HepG2 (cell line): ENCODE measurements at regions not wholly inside any gene's neighbourhood (a gene's known extent, or its start where the extent isn't known, plus 50 kb on each side); places are given as distances from the start of the nearest gene placed in this dataset.

Experiments
- ATAC-seq: fragments of 200-7000 bp; cut with Tn5 transposase; 3 replicates; pipeline ENCODE4 v1.9.1; 2020; ENCODE audit warnings: mild to moderate bottlenecking, moderate library complexity
- BruUV-seq: library from RNA; stranded (reverse); fragments of 400-500 nt; replicated peaks from 2 replicates; lab custom pipeline; 2021; lab: Mats Ljungman, UMichigan
- CTCF ChIA-PET: fragments of 300-600 bp; formaldehyde crosslinking; extraction: SDS; loops from one replicate; lab custom pipeline; 2021; ENCODE audit warnings: low total read pairs, inconsistent platforms, low intra/inter-chr PET ratio; lab: Yijun Ruan, JAX
- POLR2A ChIA-PET: fragments of 350-600 bp; sonication (Branson Sonifier 250); formaldehyde crosslinking; loops from one replicate; lab custom pipeline; 2020; ENCODE audit warnings: antibody characterized with exemption, inconsistent platforms; lab: Yijun Ruan, JAX
- DNase-seq: peaks from one replicate; pipeline ENCODE4 v3.0.0-alpha.2; 2015; ENCODE audit warnings: low spot score
- FAIRE-seq: peaks from 3 replicates; lab custom pipeline; 2011; peaks lifted over from hg19 to GRCh38; lab: Jason Lieb, UNC
- H2AFZ ChIP-seq: one replicate; pipeline ENCODE4 v1.6.1; 2011; ENCODE audit warnings: low read length, inconsistent platforms
- H3K27ac ChIP-seq: fragments of 300-600 bp; 3 replicates; pipeline ENCODE4 v1.8.0; 2011; ENCODE audit warnings: mixed run types, mild to moderate bottlenecking, mixed read lengths, low read length, inconsistent platforms; ENCODE audit not compliant: insufficient read depth; ENCODE audit errors: extremely low read length
- H3K27me3 ChIP-seq, 2 experiments: fragments of 200-600 bp in 1 of 2; 2 replicates in 1 of 2; 3 replicates in 1 of 2; pipeline versions ENCODE4 v1.6.0 to v1.8.0; 2011; ENCODE audit warnings: low read length in 2 of 2, mild to moderate bottlenecking in 2 of 2, moderate library complexity in 2 of 2, inconsistent platforms in 1 of 2; ENCODE audit not compliant: insufficient read depth in 2 of 2, control insufficient read depth in 1 of 2
- H3K36me3 ChIP-seq, 2 experiments: fragments of 200-600 bp in 1 of 2; replicated peaks in 1 of 2; 2 replicates in 1 of 2; 3 replicates in 1 of 2; pipeline versions ENCODE4 v1.5.1 to v1.8.0; 2011; ENCODE audit warnings: low read length in 2 of 2, inconsistent platforms in 1 of 2; ENCODE audit not compliant: insufficient read depth in 2 of 2, control insufficient read depth in 1 of 2
- H3K4me1 ChIP-seq: 2 replicates; pipeline ENCODE4 v1.5.1; 2012; ENCODE audit warnings: low read length, inconsistent platforms; ENCODE audit not compliant: insufficient read depth
- H3K4me2 ChIP-seq: 2 replicates; pipeline ENCODE4 v1.6.0; 2011; ENCODE audit warnings: low read depth, low read length, inconsistent platforms
- H3K4me3 ChIP-seq, 3 experiments: fragments of 200-600 bp in 1 of 3; sonication (generic), shearing (Covaris generic) in 1 of 3; replicated peaks in 1 of 3; 2 replicates each; pipeline ENCODE4 v1.5.1; 2011 to 2016; ENCODE audit warnings: low read length in 3 of 3, inconsistent platforms in 2 of 3, low read depth in 2 of 3, mild to moderate bottlenecking in 2 of 3, control low read depth in 1 of 3, mixed read lengths in 1 of 3; ENCODE audit not compliant: insufficient read depth in 1 of 3
- H3K79me2 ChIP-seq: one replicate; pipeline ENCODE4 v1.6.1; 2011; ENCODE audit warnings: low read length, inconsistent platforms; ENCODE audit not compliant: insufficient read depth
- H3K9ac ChIP-seq: 2 replicates; pipeline ENCODE4 v1.6.0; 2011; ENCODE audit warnings: mild to moderate bottlenecking, low read depth, low read length, inconsistent platforms; ENCODE audit not compliant: insufficient read depth
- H3K9me3 ChIP-seq: 2 replicates; pipeline ENCODE4 v1.5.1; 2012; ENCODE audit warnings: mild to moderate bottlenecking, low read length
- H4K20me1 ChIP-seq: 2 replicates; pipeline ENCODE4 v1.6.0; 2011; ENCODE audit warnings: inconsistent platforms, mild to moderate bottlenecking, low read length, moderate library complexity; ENCODE audit not compliant: insufficient read depth
- BRD4 ChIP-seq: sonication (generic); formaldehyde crosslinking; IDR thresholded peaks from 2 replicates; pipeline ENCODE4 v1.4.0; 2020; ENCODE audit warnings: missing genetic modification reagents
- CEBPB ChIP-seq: IDR thresholded peaks from 2 replicates; pipeline ENCODE4 v1.6.1; 2011; ENCODE audit warnings: low read depth, low read length, improper control_type of control experiment, borderline replicate concordance
- SP4 ChIP-seq: sonication (generic); formaldehyde crosslinking; IDR thresholded peaks from 2 replicates; pipeline ENCODE4 v1.8.1; 2023; ENCODE audit warnings: mild to moderate bottlenecking, missing genetic modification reagents
- TCF12 ChIP-seq, 2 experiments: fragments of 450-650 bp in 1 of 2; sonication (generic) in 1 of 2; formaldehyde crosslinking in 1 of 2; IDR thresholded peaks; 2 replicates each; pipeline versions ENCODE4 v1.6.1 to v1.8.0; 2017 to 2022; ENCODE audit warnings: antibody characterized with exemption in 1 of 2, mild to moderate bottlenecking in 1 of 2, missing genetic modification reagents in 1 of 2, moderate library complexity in 1 of 2
- ZNF382 ChIP-seq: sonication (generic); formaldehyde crosslinking; IDR thresholded peaks from 2 replicates; pipeline ENCODE4 v1.5.0; 2020; ENCODE audit warnings: missing genetic modification reagents, mild to moderate bottlenecking, borderline replicate concordance
- WGBS: methylation state at CpG from one replicate; pipeline ENCODE4 v1.1.6; 2017; ENCODE audit warnings: low lambda C conversion rate; 5-methylcytosine and 5-hydroxymethylcytosine counted together
- in situ Hi-C: cut with HindIII; loops from 2 replicates; pipeline ENCODE4 v1.10.0; 2017; ENCODE audit warnings: low pct_unique_long_range_greater_than_20kb; ENCODE audit not compliant: extremely low pct_ligation_motif_present
- intact Hi-C: fragments of 100-400 bp; cut with micrococcal nuclease; formaldehyde crosslinking; loops from one replicate; pipeline ENCODE4 v1.10.0; 2022; ENCODE audit not compliant: unreplicated experiment
- TF ChIP-seq, protein P1 (sequence below): sonication (generic); formaldehyde crosslinking; IDR thresholded peaks from 2 replicates; pipeline ENCODE4 v1.4.0; 2020; ENCODE audit warnings: missing genetic modification reagents

DNA sequence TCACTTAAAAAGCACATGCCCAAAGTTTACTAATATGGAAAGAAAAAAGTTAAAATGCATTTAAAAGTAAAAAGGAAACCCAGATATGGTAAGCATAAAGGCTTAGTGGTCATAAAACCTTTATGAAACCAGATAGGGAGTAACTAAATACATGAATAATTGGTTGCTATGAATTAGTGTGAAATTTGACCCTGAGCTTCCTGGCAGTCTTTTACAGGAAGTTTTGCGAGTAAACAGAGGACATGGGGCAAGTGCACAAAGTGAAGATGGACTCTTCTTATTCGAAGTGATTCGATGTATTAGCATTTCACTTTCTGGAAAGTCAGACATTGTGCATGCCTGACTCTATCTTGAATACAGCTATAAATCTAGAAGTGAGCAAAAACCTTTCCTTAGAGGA is 90.9 kb upstream of the MLIP start:
- intact Hi-C loops, result no loop called here
- no peaks in the 10 kb centered on the region for H4K20me1 ChIP-seq
- no peaks in the 10 kb centered on the region for H3K36me3 ChIP-seq
- ATAC-seq, result no peak
- CTCF ChIA-PET, result no interaction called here
- H3K4me2 ChIP-seq, result no peak overlapping the region
- no peaks in the 10 kb centered on the region for H3K4me1 ChIP-seq
- POLR2A ChIA-PET, result no interaction called here
- BruUV-seq, result no TSS peak
- TF ChIP-seq BRD4 (CRISPR knock-in tag), result no peak
- H3K27me3 ChIP-seq, result no peaks in the 10 kb centered on the region; a peak in 1 of 5 replicates
- no peak overlapping the region for H2AFZ ChIP-seq
- in situ Hi-C loops, result no loop called here
- no peaks in the 10 kb centered on the region for H3K79me2 ChIP-seq
- H3K9me3 ChIP-seq, result no peaks in the 10 kb centered on the region
- no peak overlapping the region for H3K27ac ChIP-seq
- 52% methylated on average over 3 of the region's 3 CpGs for WGBS
- no peak overlapping the region for H3K4me3 ChIP-seq
- DNase-seq, result no peak
- no peak for FAIRE-seq
- no peak overlapping the region for H3K9ac ChIP-seq

DNA sequence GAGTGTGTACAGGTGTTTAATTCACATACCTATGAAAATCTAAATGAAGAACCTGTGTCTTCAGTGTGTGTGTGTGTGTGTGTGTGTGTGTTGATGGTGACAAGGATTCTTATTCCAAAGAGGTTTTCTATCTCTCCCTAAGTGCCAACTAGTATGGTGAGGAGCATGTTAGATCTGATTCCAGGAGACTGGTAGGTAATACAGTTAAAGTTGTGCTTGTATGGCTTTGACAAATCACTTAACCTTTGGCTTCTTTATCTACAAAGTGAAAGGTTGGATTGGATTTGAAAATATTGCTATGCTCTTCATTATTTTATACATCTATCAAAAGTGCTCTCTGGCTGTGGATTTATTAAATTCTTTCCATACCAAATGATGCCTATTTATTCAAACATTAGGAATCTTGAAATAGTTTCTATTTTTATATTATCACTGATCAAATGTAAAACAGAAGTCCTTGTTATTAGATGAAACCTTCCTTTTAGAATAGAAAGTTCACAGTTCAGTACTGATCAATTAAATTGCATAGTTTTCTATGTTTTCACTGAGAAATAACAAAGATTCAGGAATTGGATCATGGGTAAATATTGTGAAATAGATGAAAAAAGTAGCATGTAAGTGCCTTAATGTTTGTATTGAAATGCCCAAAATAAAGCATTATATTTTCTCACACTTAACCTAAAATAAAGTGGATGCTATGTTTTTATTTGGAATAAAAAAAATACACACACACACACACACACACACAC is 84.4 kb upstream of the MLIP start:
- Histone ChIP-seq H3K27ac (no peak overlapping the region), H3K4me3 (no peak overlapping the region)

More for the DNA sequence above, 84.4 kb upstream of the MLIP start:
- in situ Hi-C loops (no loop called here), intact Hi-C loops (no loop called here)
- Histone ChIP-seq H3K27me3 (no peaks in the 10 kb centered on the region), H3K79me2 (no peaks in the 10 kb centered on the region), H3K36me3 (no peaks in the 10 kb centered on the region), H3K4me1 (no peaks in the 10 kb centered on the region), H2AFZ (no peak overlapping the region), H3K4me2 (no peak overlapping the region), H3K9me3 (no peaks in the 10 kb centered on the region), H4K20me1 (no peaks in the 10 kb centered on the region), H3K9ac (no peak overlapping the region)
- ATAC-seq (no peak), FAIRE-seq (no peak), DNase-seq (no peak)
- POLR2A ChIA-PET, result no interaction called here
- BruUV-seq, result no TSS peak
- TF ChIP-seq, protein P1, sequence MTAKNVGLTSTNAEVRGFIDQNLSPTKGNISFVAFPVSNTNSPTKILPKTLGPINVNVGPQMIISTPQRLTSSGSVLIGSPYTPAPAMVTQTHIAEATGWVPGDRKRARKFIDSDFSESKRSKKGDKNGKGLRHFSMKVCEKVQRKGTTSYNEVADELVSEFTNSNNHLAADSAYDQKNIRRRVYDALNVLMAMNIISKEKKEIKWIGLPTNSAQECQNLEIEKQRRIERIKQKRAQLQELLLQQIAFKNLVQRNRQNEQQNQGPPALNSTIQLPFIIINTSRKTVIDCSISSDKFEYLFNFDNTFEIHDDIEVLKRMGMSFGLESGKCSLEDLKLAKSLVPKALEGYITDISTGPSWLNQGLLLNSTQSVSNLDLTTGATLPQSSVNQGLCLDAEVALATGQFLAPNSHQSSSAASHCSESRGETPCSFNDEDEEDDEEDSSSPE (CRISPR knock-in tag), result no peak
- peak; percentile 33; the same call in 1 of the 2 replicates for TF ChIP-seq CEBPB
- no peak for TF ChIP-seq ZNF382 (CRISPR knock-in tag)
- TF ChIP-seq SP4, result no peak
- TF ChIP-seq TCF12 (IDR thresholded peaks at IDR 0.05), result no peak
- TF ChIP-seq TCF12 (CRISPR knock-in tag; IDR thresholded peaks at IDR 0.05), result no peak
- CTCF ChIA-PET, result no interaction called here
